Right lobe of liver (tissue), 4 donors: ENCODE measurements at regions not wholly inside any gene's neighbourhood (a gene's known extent, or its start where the extent isn't known, plus 50 kb on each side); places are given as distances from the start of the nearest gene placed in this dataset.

Source experiments
- POLR2A ChIP-seq: fragments of 450-650 bp; IDR thresholded peaks from one replicate; pipeline ENCODE4 v1.6.1; 2017; ENCODE audit warnings: antibody characterized with exemption, mild to moderate bottlenecking
- TF ChIP-seq, protein P1 (sequence below), 4 donors: fragments of 200-600 bp in 3 of 4; fragments of 450-650 bp in 1 of 4; IDR thresholded peaks; one replicate each; pipeline versions ENCODE4 v1.5.1 to v1.8.0; 2016 to 2022; ENCODE audit warnings: antibody characterized with exemption in 4 of 4, mild to moderate bottlenecking in 2 of 4
- donor health status: DM: no; HTN: no; CAD: no.
- donor health status: DM: no; HTN: no; CAD: no.
- donor health status: DM: no; HTN: yes; CAD: no.

DNA sequence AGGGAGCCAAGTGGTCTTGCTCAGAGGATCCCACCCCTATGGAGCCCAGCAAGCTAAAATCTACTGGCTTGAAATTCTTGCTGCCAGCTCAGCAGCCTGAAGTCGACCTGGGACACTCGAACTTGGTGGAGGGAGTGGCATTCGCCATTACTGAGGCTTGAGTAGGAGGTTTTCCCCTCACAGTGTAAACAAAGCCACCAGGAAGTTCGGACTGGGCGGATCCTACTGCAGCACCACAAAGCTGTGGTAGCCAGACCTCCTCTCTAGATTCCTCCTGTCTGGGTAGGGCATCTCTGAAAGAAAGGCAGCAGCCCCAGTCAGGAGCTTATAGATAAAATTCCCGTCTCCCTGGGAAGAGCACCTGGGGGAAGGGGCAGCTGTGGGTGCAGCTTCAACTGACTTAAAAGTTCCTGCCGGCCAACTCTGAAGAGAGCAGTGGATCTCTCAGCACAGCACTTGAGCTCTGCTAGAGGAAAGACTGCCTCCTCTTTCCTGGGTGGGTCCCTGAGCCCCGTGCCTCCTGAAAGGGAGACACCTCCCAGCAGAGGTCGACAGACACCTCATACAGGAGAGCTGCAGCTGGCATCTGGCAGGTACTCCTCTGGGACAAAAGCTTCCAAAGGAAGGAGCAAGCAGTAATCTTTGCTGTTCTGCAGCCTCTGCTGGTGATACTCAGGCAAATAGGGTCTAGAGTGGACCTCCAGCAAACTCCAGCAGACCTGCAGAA, 576.3 kb upstream of the NECTIN3 start:
- TF ChIP-seq POLR2A, result no peak
- TF ChIP-seq, protein P1, sequence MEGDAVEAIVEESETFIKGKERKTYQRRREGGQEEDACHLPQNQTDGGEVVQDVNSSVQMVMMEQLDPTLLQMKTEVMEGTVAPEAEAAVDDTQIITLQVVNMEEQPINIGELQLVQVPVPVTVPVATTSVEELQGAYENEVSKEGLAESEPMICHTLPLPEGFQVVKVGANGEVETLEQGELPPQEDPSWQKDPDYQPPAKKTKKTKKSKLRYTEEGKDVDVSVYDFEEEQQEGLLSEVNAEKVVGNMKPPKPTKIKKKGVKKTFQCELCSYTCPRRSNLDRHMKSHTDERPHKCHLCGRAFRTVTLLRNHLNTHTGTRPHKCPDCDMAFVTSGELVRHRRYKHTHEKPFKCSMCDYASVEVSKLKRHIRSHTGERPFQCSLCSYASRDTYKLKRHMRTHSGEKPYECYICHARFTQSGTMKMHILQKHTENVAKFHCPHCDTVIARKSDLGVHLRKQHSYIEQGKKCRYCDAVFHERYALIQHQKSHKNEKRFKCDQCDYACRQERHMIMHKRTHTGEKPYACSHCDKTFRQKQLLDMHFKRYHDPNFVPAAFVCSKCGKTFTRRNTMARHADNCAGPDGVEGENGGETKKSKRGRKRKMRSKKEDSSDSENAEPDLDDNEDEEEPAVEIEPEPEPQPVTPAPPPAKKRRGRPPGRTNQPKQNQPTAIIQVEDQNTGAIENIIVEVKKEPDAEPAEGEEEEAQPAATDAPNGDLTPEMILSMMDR (IDR thresholded peaks at IDR 0.05), result peak in 1 of 4 donors; percentile 27
